ENCODE measurements at regions not wholly inside any gene's neighbourhood (a gene's known extent, or its start where the extent isn't known, plus 50 kb on each side); places are given as distances from the start of the nearest gene placed in this dataset.

GRCh38 chr1:219993554-219994433, 52.5 kb downstream of the EPRS1 start:
- DNase-seq (ENCODE audit: low spot score), result no peak

- DNase-seq (ENCODE audit: low spot score), result no peak
These were observed 54.4 kb downstream of the EPRS1 start for GRCh38 chr1:219991919-219992318.

DNA sequence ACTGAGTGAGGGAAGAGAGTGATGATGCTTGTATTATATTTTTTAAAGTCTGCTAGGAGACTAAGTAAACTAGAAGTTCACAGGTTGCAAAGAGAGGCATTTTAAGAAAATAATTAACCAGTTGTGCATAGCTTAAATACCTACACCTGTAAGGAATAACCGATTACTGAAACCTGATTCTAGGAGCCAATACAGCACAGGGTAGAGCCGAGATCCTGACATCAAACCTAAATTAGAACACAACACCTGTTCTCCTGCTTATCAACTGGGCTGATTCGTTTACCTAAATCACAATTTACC, 54.8 kb downstream of the EPRS1 start:
- DNase-seq (ENCODE audit: low spot score), result no peak

- peak; percentile 65 for DNase-seq (ENCODE audit: low spot score)
These were observed 55.4 kb downstream of the EPRS1 start for GRCh38 chr1:219990782-219991510.

- DNase-seq (ENCODE audit: low spot score), result no peak
These were observed 56.5 kb downstream of the EPRS1 start for GRCh38 chr1:219989766-219990165.

DNA sequence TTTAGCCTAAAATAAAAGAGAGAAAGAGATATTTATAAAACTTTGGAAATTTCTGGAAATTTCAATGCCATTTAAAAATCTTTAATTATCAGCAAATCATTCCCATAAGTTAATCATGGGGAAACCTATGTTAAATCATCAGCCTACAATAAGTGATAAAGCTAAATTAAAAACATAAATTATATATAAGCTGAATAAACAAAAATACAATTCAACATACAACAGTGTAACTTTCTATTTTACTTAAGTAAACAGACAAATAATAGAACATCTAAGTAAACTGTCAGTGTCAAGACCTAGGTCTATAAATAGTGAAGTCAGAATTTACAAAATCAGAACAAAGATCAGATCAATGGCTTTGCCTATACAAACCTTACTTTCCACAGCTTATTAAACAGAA, 57.5 kb downstream of the EPRS1 start:
- DNase-seq (ENCODE audit: low spot score), result no peak

- DNase-seq (ENCODE audit: low spot score), result no peak
These were observed 57.9 kb downstream of the EPRS1 start for GRCh38 chr1:219988387-219988786.

GRCh38 chr1:219987325-219987724, 59.0 kb upstream of the SLC30A10 start:
- DNase-seq (ENCODE audit: low spot score), result no peak

DNA sequence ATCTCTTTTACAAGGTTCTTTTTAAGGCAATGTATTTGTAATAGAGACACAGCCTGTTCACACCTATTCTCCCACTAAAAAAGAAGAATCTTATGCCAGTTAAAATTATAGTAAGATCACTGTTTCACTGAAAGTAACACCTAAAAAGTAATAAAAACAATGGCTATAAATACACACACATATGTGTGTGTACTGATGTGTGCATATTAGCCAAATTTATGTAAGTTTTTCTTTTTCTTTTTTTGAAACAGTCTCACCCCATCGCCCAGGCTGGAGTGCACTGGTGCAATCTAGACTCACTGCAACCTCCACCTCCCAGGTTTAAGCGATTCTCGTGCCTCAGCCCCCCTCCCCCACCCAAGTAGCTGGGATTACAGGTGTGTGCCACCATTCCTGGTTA, 56.8 kb upstream of the SLC30A10 start:
- DNase-seq (ENCODE audit: low spot score), result no peak
